ENCODE measurements at regions not wholly inside any gene's neighbourhood (a gene's known extent, or its start where the extent isn't known, plus 50 kb on each side); places are given as distances from the start of the nearest gene placed in this dataset.

- no peak for DNase-seq (ENCODE audit: low read depth in 4 of 4, low spot score in 3 of 4)
Measured at GRCh38 chr12:125408718-125409117, 343.5 kb downstream of the AACS start.

GRCh38 chr12:125412506-125412905 lies 347.3 kb downstream of the AACS start:
- DNase-seq (ENCODE audit: low read depth in 4 of 4, low spot score in 3 of 4), result no peak

- no peak for DNase-seq (ENCODE audit: low read depth in 4 of 4, low spot score in 3 of 4)
Measured at GRCh38 chr12:125417446-125417845, 352.2 kb downstream of the AACS start.

- no peak for DNase-seq (ENCODE audit: low read depth in 4 of 4, low spot score in 3 of 4)
Measured at GRCh38 chr12:125418902-125419564, 353.8 kb downstream of the AACS start.

- DNase-seq (ENCODE audit: low read depth in 4 of 4, low spot score in 3 of 4), result no peak
Measured at GRCh38 chr12:125424909-125425308, 359.7 kb downstream of the AACS start.

- DNase-seq (ENCODE audit: low read depth in 4 of 4, low spot score in 3 of 4), result no peak
Measured at GRCh38 chr12:125431516-125431915, 366.3 kb downstream of the AACS start.

GRCh38 chr12:125434131-125434530 lies 368.9 kb downstream of the AACS start:
- no peak for DNase-seq (ENCODE audit: low read depth in 4 of 4, low spot score in 3 of 4)

- no peak for DNase-seq (ENCODE audit: low read depth in 4 of 4, low spot score in 3 of 4)
Measured at GRCh38 chr12:125434936-125435443, 369.8 kb downstream of the AACS start.

GRCh38 chr12:125435871-125436270 lies 370.6 kb downstream of the AACS start:
- no peak for DNase-seq (ENCODE audit: low read depth in 4 of 4, low spot score in 3 of 4)

- no peak for DNase-seq (ENCODE audit: low read depth in 4 of 4, low spot score in 3 of 4)
Measured at GRCh38 chr12:125436686-125437085, 371.5 kb downstream of the AACS start.

- DNase-seq (ENCODE audit: low read depth in 4 of 4, low spot score in 3 of 4), result no peak
Measured at GRCh38 chr12:125440399-125440798, 375.2 kb downstream of the AACS start.

- DNase-seq (ENCODE audit: low read depth in 4 of 4, low spot score in 3 of 4), result no peak
Measured at GRCh38 chr12:125443341-125443740, 378.1 kb downstream of the AACS start.

- no peak for DNase-seq (ENCODE audit: low read depth in 4 of 4, low spot score in 3 of 4)
Measured at GRCh38 chr12:125451408-125451807, 386.2 kb downstream of the AACS start.

- DNase-seq (ENCODE audit: low read depth in 4 of 4, low spot score in 3 of 4), result no peak
Measured at GRCh38 chr12:125453751-125454150, 388.5 kb downstream of the AACS start.

- DNase-seq (ENCODE audit: low read depth in 4 of 4, low spot score in 3 of 4), result no peak
Measured at GRCh38 chr12:125454291-125454690, 389.1 kb downstream of the AACS start.

GRCh38 chr12:125454786-125455480 lies 389.7 kb downstream of the AACS start:
- no peak for DNase-seq (ENCODE audit: low read depth in 4 of 4, low spot score in 3 of 4)

GRCh38 chr12:125455556-125455955 lies 390.3 kb downstream of the AACS start:
- no peak for DNase-seq (ENCODE audit: low read depth in 4 of 4, low spot score in 3 of 4)

GRCh38 chr12:125458552-125459268 lies 393.5 kb downstream of the AACS start:
- DNase-seq (ENCODE audit: low read depth in 4 of 4, low spot score in 3 of 4), result no peak

GRCh38 chr12:125461831-125462230 lies 396.6 kb downstream of the AACS start:
- no peak for DNase-seq (ENCODE audit: low read depth in 4 of 4, low spot score in 3 of 4)

GRCh38 chr12:125463386-125463785 lies 398.2 kb downstream of the AACS start:
- DNase-seq (ENCODE audit: low read depth in 4 of 4, low spot score in 3 of 4), result no peak

GRCh38 chr12:125467363-125467762 lies 402.1 kb downstream of the AACS start:
- no peak for DNase-seq (ENCODE audit: low read depth in 4 of 4, low spot score in 3 of 4)

GRCh38 chr12:125469683-125470082 lies 404.4 kb downstream of the AACS start:
- no peak for DNase-seq (ENCODE audit: low read depth in 4 of 4, low spot score in 3 of 4)

Data from right renal pelvis (tissue), 4 donors.